Astrocyte of the cerebellum (primary cell): ENCODE measurements at regions not wholly inside any gene's neighbourhood (a gene's known extent, or its start where the extent isn't known, plus 50 kb on each side); places are given as distances from the start of the nearest gene placed in this dataset.

Experiments used
- DNase-seq: peaks from one replicate; pipeline ENCODE4 v3.0.0-alpha.2; 2011; ENCODE audit warnings: low read depth
- H3K4me3 ChIP-seq: 2 replicates; pipeline ENCODE4 v1.5.1; 2011; ENCODE audit warnings: mild to moderate bottlenecking, low read depth, low read length, moderate library complexity
- in situ Hi-C: cut with HindIII; loops from 2 replicates; pipeline ENCODE4 v1.10.0; 2017; ENCODE audit warnings: low sequenced_read_pairs
- TF ChIP-seq, protein P1 (sequence below): IDR thresholded peaks from 2 replicates; pipeline ENCODE4 v1.5.1; 2012; ENCODE audit warnings: low read length, low read depth, moderate library complexity, mild to moderate bottlenecking; ENCODE audit errors: missing control alignments

GRCh38 chr3:144557515-144557914, 585.9 kb downstream of the DIPK2A start:
- TF ChIP-seq, protein P1, sequence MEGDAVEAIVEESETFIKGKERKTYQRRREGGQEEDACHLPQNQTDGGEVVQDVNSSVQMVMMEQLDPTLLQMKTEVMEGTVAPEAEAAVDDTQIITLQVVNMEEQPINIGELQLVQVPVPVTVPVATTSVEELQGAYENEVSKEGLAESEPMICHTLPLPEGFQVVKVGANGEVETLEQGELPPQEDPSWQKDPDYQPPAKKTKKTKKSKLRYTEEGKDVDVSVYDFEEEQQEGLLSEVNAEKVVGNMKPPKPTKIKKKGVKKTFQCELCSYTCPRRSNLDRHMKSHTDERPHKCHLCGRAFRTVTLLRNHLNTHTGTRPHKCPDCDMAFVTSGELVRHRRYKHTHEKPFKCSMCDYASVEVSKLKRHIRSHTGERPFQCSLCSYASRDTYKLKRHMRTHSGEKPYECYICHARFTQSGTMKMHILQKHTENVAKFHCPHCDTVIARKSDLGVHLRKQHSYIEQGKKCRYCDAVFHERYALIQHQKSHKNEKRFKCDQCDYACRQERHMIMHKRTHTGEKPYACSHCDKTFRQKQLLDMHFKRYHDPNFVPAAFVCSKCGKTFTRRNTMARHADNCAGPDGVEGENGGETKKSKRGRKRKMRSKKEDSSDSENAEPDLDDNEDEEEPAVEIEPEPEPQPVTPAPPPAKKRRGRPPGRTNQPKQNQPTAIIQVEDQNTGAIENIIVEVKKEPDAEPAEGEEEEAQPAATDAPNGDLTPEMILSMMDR, result no peak
- in situ Hi-C loops, result no loop called here
- DNase-seq, result no peak
- H3K4me3 ChIP-seq, result no peak overlapping the region

- H3K4me3 ChIP-seq, result no peak overlapping the region
- in situ Hi-C loops, result no loop called here
- TF ChIP-seq, protein P1, result no peak
- DNase-seq, result no peak
Observed at GRCh38 chr3:144564011-144564410, 592.4 kb downstream of the DIPK2A start.

- no peak overlapping the region for H3K4me3 ChIP-seq
- TF ChIP-seq, protein P1, result no peak
- no peak for DNase-seq
- in situ Hi-C loops, result no loop called here
Observed at GRCh38 chr3:144566320-144566719, 594.7 kb downstream of the DIPK2A start.

DNA sequence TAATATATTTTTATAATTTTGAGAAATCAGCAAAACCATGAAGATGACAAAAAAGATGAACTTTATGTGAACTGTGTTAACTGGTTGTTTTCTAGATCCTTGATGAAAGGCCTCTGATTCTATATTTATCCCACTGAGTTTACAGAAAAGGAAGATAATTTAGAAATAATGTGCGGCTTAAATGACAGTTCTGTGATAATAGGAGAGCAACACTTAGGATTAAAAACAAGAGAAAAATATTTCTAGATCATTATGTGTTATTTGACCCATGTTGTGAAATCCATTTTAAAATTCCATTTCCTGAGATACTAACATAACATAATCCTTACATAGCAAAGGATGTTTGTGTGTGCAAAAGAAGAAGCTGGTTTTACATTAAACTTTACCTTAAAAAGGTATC, 598.0 kb downstream of the DIPK2A start:
- TF ChIP-seq, protein P1, result no peak
- H3K4me3 ChIP-seq, result no peak overlapping the region
- DNase-seq, result no peak
- in situ Hi-C loops, result no loop called here

GRCh38 chr3:144583871-144584270, 612.2 kb downstream of the DIPK2A start:
- no peak overlapping the region for H3K4me3 ChIP-seq
- in situ Hi-C loops, result no loop called here
- TF ChIP-seq, protein P1, result no peak
- DNase-seq, result no peak

GRCh38 chr3:144585408-144585807, 613.8 kb downstream of the DIPK2A start:
- TF ChIP-seq, protein P1, result no peak
- H3K4me3 ChIP-seq, result no peak overlapping the region
- DNase-seq, result no peak
- in situ Hi-C loops, result no loop called here

GRCh38 chr3:144585953-144586352, 614.3 kb downstream of the DIPK2A start:
- no peak for DNase-seq
- TF ChIP-seq, protein P1, result no peak
- in situ Hi-C loops, result no loop called here
- no peak overlapping the region for H3K4me3 ChIP-seq
